HepG2 (cell line): ENCODE measurements at regions not wholly inside any gene's neighbourhood (a gene's known extent, or its start where the extent isn't known, plus 50 kb on each side); places are given as distances from the start of the nearest gene placed in this dataset.

Source experiments
- ATAC-seq: fragments of 200-7000 bp; cut with Tn5 transposase; 3 replicates; pipeline ENCODE4 v1.9.1; 2020; ENCODE audit warnings: mild to moderate bottlenecking, moderate library complexity
- BruUV-seq: library from RNA; stranded (reverse); fragments of 400-500 nt; replicated peaks from 2 replicates; lab custom pipeline; 2021; lab: Mats Ljungman, UMichigan
- CTCF ChIA-PET: fragments of 300-600 bp; formaldehyde crosslinking; extraction: SDS; loops from one replicate; lab custom pipeline; 2021; ENCODE audit warnings: low total read pairs, inconsistent platforms, low intra/inter-chr PET ratio; lab: Yijun Ruan, JAX
- POLR2A ChIA-PET: fragments of 350-600 bp; sonication (Branson Sonifier 250); formaldehyde crosslinking; loops from one replicate; lab custom pipeline; 2020; ENCODE audit warnings: antibody characterized with exemption, inconsistent platforms; lab: Yijun Ruan, JAX
- DNase-seq: peaks from one replicate; pipeline ENCODE4 v3.0.0-alpha.2; 2015; ENCODE audit warnings: low spot score
- FAIRE-seq: peaks from 3 replicates; lab custom pipeline; 2011; peaks lifted over from hg19 to GRCh38; lab: Jason Lieb, UNC
- H2AFZ ChIP-seq: one replicate; pipeline ENCODE4 v1.6.1; 2011; ENCODE audit warnings: low read length, inconsistent platforms
- H3K27ac ChIP-seq: fragments of 300-600 bp; 3 replicates; pipeline ENCODE4 v1.8.0; 2011; ENCODE audit warnings: mixed run types, mild to moderate bottlenecking, mixed read lengths, low read length, inconsistent platforms; ENCODE audit not compliant: insufficient read depth; ENCODE audit errors: extremely low read length
- H3K27me3 ChIP-seq, 2 experiments: fragments of 200-600 bp in 1 of 2; 2 replicates in 1 of 2; 3 replicates in 1 of 2; pipeline versions ENCODE4 v1.6.0 to v1.8.0; 2011; ENCODE audit warnings: low read length in 2 of 2, mild to moderate bottlenecking in 2 of 2, moderate library complexity in 2 of 2, inconsistent platforms in 1 of 2; ENCODE audit not compliant: insufficient read depth in 2 of 2, control insufficient read depth in 1 of 2
- H3K36me3 ChIP-seq, 2 experiments: fragments of 200-600 bp in 1 of 2; replicated peaks in 1 of 2; 2 replicates in 1 of 2; 3 replicates in 1 of 2; pipeline versions ENCODE4 v1.5.1 to v1.8.0; 2011; ENCODE audit warnings: low read length in 2 of 2, inconsistent platforms in 1 of 2; ENCODE audit not compliant: insufficient read depth in 2 of 2, control insufficient read depth in 1 of 2
- H3K4me1 ChIP-seq: 2 replicates; pipeline ENCODE4 v1.5.1; 2012; ENCODE audit warnings: low read length, inconsistent platforms; ENCODE audit not compliant: insufficient read depth
- H3K4me2 ChIP-seq: 2 replicates; pipeline ENCODE4 v1.6.0; 2011; ENCODE audit warnings: low read depth, low read length, inconsistent platforms
- H3K4me3 ChIP-seq, 3 experiments: fragments of 200-600 bp in 1 of 3; sonication (generic), shearing (Covaris generic) in 1 of 3; replicated peaks in 1 of 3; 2 replicates each; pipeline ENCODE4 v1.5.1; 2011 to 2016; ENCODE audit warnings: low read length in 3 of 3, inconsistent platforms in 2 of 3, low read depth in 2 of 3, mild to moderate bottlenecking in 2 of 3, control low read depth in 1 of 3, mixed read lengths in 1 of 3; ENCODE audit not compliant: insufficient read depth in 1 of 3
- H3K79me2 ChIP-seq: one replicate; pipeline ENCODE4 v1.6.1; 2011; ENCODE audit warnings: low read length, inconsistent platforms; ENCODE audit not compliant: insufficient read depth
- H3K9ac ChIP-seq: 2 replicates; pipeline ENCODE4 v1.6.0; 2011; ENCODE audit warnings: mild to moderate bottlenecking, low read depth, low read length, inconsistent platforms; ENCODE audit not compliant: insufficient read depth
- H3K9me3 ChIP-seq: 2 replicates; pipeline ENCODE4 v1.5.1; 2012; ENCODE audit warnings: mild to moderate bottlenecking, low read length
- H4K20me1 ChIP-seq: 2 replicates; pipeline ENCODE4 v1.6.0; 2011; ENCODE audit warnings: inconsistent platforms, mild to moderate bottlenecking, low read length, moderate library complexity; ENCODE audit not compliant: insufficient read depth
- SRSF9 ChIP-seq: fragments of 200-400 bp; formaldehyde crosslinking; IDR thresholded peaks from 2 replicates; pipeline ENCODE4 v1.6.1; 2018; ENCODE audit warnings: borderline replicate concordance, mild to moderate bottlenecking, low read depth, low read length; ENCODE audit not compliant: insufficient read depth, poor library complexity, severe bottlenecking
- ZNF143 ChIP-seq: sonication (generic); formaldehyde crosslinking; IDR thresholded peaks from 2 replicates; pipeline ENCODE4 v1.4.0; 2020; ENCODE audit warnings: missing genetic modification reagents
- ZNF180 ChIP-seq: sonication (generic); formaldehyde crosslinking; IDR thresholded peaks from 2 replicates; pipeline ENCODE4 v1.4.0; 2020; ENCODE audit warnings: low read depth, missing genetic modification reagents, borderline replicate concordance
- ZNF7 ChIP-seq: IDR thresholded peaks from 2 replicates; pipeline ENCODE4 v1.6.1; 2016; ENCODE audit warnings: missing biosample characterization, missing genetic modification reagents
- ZNF75D ChIP-seq: sonication (generic); formaldehyde crosslinking; IDR thresholded peaks from 2 replicates; pipeline ENCODE4 v1.8.1; 2023; ENCODE audit warnings: missing genetic modification reagents, mild to moderate bottlenecking, borderline replicate concordance
- WGBS: methylation state at CpG from one replicate; pipeline ENCODE4 v1.1.6; 2017; ENCODE audit warnings: low lambda C conversion rate; 5-methylcytosine and 5-hydroxymethylcytosine counted together
- in situ Hi-C: cut with HindIII; loops from 2 replicates; pipeline ENCODE4 v1.10.0; 2017; ENCODE audit warnings: low pct_unique_long_range_greater_than_20kb; ENCODE audit not compliant: extremely low pct_ligation_motif_present
- intact Hi-C: fragments of 100-400 bp; cut with micrococcal nuclease; formaldehyde crosslinking; loops from one replicate; pipeline ENCODE4 v1.10.0; 2022; ENCODE audit not compliant: unreplicated experiment
- TF ChIP-seq, protein P1 (sequence below): IDR thresholded peaks from 2 replicates; pipeline ENCODE4 v1.6.1; 2016; ENCODE audit warnings: missing biosample characterization, missing genetic modification reagents, low read depth
- TF ChIP-seq, protein P2 (sequence below): sonication (generic); formaldehyde crosslinking; IDR thresholded peaks from 2 replicates; pipeline ENCODE4 v1.5.0; 2020; ENCODE audit warnings: mild to moderate bottlenecking, missing genetic modification reagents
- TF ChIP-seq, protein P3 (sequence below): sonication (generic); formaldehyde crosslinking; IDR thresholded peaks from 2 replicates; pipeline ENCODE4 v1.4.0; 2020; ENCODE audit warnings: missing genetic modification reagents, mild to moderate bottlenecking, borderline replicate concordance

GRCh38 chr2:16030206-16031057 is 90.1 kb downstream of the MYCN start:
- in situ Hi-C loops (no loop called here), intact Hi-C loops (loop anchor here (10.0 kb wide), 1 partner anchor 184 kb away; no protein-coding TSS in a partner anchor)
- peak; percentile 26 for ATAC-seq
- BruUV-seq: no TSS peak
- H4K20me1 ChIP-seq: no peaks in the 10 kb centered on the region
- H3K27me3 ChIP-seq: peaks cover 2 to 22% of the 10 kb centered on the region in 2 experiments; a peak in 3 of 5 replicates
- DNase-seq: no peak
- H2AFZ ChIP-seq: no peak overlapping the region
- CTCF ChIA-PET: no interaction called here
- H3K9ac ChIP-seq: no peak overlapping the region
- H3K4me3 ChIP-seq: peak overlapping the region in 1 of 3 experiments; percentile 39; a peak in 1 of 6 replicates
- H3K79me2 ChIP-seq: no peaks in the 10 kb centered on the region
- H3K36me3 ChIP-seq: no peaks in the 10 kb centered on the region
- no peak overlapping the region for H3K27ac ChIP-seq
- H3K4me1 ChIP-seq: peaks cover 20% of the 10 kb centered on the region
- H3K4me2 ChIP-seq: peak overlapping the region; percentile 62
- POLR2A ChIA-PET: interaction anchor here (1.2 kb wide), 1 partner anchor 39 kb away, joined by 5 read pairs; no protein-coding TSS in a partner anchor
- FAIRE-seq: no peak
- WGBS: 59% methylated on average over 23 of the region's 24 CpGs
- H3K9me3 ChIP-seq: no peaks in the 10 kb centered on the region
- TF ChIP-seq ZNF75D (CRISPR knock-in tag) (no peak), ZNF7 (no peak), ZNF180 (no peak), ZNF143 (CRISPR knock-in tag) (no peak), SRSF9 (no peak)
- TF ChIP-seq, protein P1, sequence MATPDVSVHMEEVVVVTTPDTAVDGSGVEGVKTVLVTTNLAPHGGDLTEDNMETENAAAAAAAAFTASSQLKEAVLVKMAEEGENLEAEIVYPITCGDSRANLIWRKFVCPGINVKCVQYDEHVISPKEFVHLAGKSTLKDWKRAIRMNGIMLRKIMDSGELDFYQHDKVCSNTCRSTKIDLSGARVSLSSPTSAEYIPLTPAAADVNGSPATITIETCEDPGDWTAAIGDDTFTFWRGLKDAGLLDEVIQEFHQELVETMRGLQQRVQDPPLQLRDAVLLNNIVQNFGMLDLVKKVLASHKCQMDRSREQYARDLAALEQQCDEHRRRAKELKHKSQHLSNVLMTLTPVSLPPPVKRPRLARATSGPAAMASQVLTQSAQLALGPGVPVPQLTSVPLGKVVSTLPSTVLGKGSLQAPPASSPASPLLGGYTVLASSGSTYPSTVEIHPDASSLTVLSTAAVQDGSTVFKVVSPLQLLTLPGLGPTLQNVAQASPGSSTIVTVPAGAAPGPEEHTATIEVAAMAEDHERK (CRISPR knock-in tag): no peak
- TF ChIP-seq, protein P2, sequence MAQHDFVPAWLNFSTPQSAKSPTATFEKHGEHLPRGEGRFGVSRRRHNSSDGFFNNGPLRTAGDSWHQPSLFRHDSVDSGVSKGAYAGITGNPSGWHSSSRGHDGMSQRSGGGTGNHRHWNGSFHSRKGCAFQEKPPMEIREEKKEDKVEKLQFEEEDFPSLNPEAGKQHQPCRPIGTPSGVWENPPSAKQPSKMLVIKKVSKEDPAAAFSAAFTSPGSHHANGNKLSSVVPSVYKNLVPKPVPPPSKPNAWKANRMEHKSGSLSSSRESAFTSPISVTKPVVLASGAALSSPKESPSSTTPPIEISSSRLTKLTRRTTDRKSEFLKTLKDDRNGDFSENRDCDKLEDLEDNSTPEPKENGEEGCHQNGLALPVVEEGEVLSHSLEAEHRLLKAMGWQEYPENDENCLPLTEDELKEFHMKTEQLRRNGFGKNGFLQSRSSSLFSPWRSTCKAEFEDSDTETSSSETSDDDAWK (CRISPR knock-in tag): no peak
- TF ChIP-seq, protein P3, sequence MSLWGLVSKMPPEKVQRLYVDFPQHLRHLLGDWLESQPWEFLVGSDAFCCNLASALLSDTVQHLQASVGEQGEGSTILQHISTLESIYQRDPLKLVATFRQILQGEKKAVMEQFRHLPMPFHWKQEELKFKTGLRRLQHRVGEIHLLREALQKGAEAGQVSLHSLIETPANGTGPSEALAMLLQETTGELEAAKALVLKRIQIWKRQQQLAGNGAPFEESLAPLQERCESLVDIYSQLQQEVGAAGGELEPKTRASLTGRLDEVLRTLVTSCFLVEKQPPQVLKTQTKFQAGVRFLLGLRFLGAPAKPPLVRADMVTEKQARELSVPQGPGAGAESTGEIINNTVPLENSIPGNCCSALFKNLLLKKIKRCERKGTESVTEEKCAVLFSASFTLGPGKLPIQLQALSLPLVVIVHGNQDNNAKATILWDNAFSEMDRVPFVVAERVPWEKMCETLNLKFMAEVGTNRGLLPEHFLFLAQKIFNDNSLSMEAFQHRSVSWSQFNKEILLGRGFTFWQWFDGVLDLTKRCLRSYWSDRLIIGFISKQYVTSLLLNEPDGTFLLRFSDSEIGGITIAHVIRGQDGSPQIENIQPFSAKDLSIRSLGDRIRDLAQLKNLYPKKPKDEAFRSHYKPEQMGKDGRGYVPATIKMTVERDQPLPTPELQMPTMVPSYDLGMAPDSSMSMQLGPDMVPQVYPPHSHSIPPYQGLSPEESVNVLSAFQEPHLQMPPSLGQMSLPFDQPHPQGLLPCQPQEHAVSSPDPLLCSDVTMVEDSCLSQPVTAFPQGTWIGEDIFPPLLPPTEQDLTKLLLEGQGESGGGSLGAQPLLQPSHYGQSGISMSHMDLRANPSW (CRISPR knock-in tag): no peak
